CD4-positive, alpha-beta T cell treated with Interleukin-10 for 1 hour (primary cell): ENCODE measurements at regions not wholly inside any gene's neighbourhood (a gene's known extent, or its start where the extent isn't known, plus 50 kb on each side); places are given as distances from the start of the nearest gene placed in this dataset.
"Not testable (repeated sequence)": the region's sequence is repeated elsewhere in the genome, so short reads cannot be mapped to it uniquely, and the experiment has no call there.

Source experiments
- DNase-seq: peaks from one replicate; pipeline ENCODE4 v3.0.0-alpha.2; 2020

- DNase-seq, result no peak
Observed at GRCh38 chr7:86592185-86592584, 51.5 kb upstream of the GRM3 start.

DNA sequence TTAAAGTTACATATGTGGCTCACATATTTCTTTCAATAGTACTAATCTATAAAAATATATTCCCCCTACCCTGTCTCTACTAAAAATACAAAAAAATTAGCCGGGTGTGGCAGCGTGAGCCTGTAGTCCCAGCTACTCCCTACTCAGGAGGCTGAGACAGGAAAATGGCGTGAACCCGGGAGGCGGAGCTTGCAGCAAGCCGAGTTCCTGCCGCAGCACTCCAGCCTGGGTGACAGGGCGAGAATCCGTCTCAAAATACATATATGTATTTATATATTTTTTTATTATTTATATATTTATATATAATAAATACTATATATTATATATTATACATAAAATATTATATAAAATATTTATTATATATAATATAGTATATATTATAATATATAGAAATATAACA is 69.7 kb upstream of the GRM3 start:
- no peak for DNase-seq

DNA sequence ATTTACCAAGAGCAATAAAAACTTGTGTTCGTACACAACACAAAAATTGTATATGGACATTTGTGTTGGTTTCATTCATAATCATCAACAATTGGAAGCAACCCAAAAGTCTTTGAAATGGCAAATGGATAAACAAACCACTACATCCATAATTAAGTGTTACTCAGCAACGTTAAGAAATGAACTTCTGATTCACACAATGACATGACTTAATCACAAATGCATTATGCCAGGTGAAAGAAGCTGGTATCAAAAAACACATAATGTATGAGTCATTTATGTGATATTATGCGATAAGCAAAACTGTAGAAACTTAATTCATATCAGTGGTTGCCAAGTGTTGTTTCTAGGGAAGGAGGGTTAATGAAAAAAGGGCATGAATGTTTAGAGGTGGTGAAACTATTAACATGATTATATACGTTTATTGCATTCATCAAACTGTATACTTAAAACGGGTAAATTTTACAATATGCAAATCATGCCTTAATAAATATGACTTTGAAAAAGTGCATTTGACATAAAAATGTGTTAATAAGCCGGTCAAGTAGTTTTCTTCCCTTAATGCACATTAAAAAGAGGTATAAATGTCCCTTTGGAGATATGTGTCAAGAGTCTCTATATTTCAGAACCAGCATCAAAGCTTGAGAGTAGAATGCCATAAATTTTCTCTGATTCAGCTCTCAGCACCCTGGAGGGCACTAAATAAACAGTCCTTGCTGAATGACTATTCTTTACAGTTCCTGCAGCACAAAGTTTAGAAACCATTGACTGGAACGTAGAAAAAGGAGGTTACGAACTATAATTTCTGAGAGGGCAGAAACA is 84.8 kb upstream of the GRM3 start:
- no peak for DNase-seq

DNA sequence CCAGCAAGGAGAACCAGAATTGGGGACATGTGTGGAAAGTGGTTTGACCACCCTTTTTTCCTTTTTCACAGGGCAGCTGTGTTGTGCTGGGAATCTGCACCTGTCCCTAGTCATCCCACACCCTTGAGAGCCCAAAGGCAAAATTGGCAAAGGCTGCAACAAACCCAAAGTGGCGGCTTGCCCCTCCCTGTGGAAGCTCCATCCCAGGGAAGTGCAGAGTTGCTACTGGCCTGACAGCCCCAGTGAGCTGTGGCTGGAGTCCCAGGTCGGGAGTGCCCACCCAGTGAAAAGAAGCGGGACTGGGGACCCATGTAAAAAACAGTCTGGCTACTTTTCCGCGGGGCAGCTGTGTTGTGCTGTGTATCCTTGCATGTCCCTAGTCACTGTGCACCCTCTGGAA is 109.1 kb upstream of the GRM3 start:
- no peak for DNase-seq

DNA sequence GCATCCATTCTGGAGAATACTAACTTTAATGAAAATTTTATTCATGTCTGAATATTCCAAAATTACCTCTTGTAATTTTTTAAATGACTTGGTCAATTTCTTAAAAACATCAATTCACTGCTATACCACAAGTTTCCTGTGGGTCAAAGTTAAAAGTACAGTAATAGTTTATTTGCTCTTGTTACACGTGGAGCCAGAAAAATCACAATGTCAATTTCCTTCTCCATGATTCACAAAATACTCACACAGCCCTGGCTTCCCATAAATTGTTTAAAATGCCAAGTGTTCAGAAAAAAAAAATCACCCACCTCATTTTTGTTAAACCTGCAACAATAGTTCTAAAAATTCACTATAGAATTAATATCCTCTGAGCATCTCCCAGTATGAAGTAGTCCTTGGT is 139.5 kb upstream of the GRM3 start:
- no peak for DNase-seq

DNA sequence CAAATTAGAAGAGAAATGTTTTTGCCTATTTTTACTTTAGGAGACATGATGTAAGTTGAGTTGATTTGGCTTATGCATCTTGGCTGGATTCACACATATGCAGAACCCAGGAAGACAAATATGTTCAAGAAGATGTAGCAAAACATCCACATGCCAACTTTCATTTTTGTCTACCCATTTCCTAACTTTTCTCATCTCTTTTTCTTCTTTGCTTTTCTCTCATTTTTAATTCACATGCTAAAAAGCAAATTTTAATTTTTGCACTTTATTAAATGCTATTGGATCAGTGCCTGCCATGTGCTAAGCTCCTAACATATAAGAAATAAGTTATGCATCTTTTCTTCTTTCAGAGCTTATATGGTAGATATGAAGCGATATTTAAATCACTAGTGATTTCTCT is 143.7 kb upstream of the GRM3 start:
- DNase-seq, result no peak

DNA sequence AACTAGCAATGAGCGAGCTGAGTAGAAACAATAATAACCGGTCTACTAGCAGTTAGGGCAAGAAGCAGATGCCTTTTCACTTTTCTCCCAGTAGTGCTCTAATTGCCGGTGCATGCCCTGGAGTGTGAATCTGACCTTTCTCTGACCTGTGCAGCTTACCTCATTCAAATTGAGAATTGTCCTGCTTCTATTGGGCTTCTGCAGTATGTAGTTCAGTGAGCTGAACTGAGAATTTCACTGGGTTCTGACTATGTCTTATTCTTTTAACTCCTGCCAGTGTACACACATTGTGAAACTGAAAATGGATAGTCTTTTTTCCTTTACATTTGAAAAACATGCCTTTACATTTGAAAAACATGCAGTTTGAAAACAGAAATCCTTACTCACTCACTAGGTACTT is 157.9 kb upstream of the GRM3 start:
- no peak for DNase-seq

DNA sequence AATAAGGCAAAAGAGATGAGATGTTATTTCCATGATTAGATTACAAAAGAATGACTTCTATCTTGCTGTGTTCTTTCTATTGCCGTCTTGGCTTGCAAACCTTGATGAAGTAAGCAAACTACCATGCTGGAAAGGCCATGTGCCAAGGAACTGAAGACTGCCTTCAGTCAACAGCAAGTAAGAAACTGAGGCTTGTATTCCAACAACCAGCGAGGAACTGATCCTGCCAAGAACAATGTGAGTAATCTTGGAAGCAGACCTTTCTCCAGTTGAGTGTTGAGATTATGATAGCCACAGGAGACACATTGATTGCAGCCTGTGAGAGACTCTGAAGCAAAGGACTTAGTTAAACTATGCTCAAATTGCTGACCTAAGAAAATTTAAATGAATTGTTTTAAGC is 164.6 kb upstream of the GRM3 start:
- no peak for DNase-seq

- no peak for DNase-seq
Observed at GRCh38 chr7:86477343-86477935, 166.3 kb upstream of the GRM3 start.

- DNase-seq, result no peak
Observed at GRCh38 chr7:86470763-86471162, 172.9 kb upstream of the GRM3 start.

GRCh38 chr7:86469680-86470295 is 173.9 kb upstream of the GRM3 start:
- DNase-seq, result peak; percentile 15

DNA sequence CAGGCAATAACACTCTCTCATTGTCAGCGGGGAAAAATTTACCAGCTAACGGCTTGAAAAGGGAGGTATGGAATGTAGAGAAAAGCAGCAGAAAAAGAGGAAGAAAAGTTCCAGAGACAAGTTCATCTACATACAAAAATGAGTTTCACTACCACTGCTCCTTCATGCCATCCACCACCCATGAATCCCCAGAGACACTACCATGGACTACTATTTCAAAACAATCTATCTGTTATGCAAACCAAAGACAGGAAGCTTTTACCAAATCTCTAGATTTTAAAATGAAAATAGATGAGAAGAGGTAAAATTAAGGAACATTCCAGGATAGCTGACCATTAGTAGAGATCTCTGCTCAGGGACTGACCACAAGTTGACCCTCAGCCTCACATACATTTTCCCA is 189.0 kb upstream of the GRM3 start:
- DNase-seq, result no peak

DNA sequence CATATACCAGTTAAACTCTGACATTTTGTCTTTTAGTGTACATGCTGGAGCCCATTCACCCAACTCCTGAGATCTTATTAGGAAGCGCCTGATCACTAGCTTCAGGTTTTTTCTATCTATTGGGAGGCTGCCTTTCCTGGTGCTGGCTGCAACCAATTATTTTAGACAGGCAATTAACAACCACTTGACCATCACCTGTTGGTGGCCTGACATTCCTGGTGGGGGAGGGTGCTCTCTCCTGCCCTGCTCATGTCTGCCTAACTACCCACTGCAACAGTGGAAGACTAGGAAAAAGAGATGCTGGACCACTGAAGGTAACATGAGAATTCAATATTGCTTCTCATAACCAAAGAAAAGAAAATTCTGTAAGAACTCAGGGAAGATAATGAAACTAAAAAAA is 190.3 kb upstream of the GRM3 start:
- no peak for DNase-seq

GRCh38 chr7:86448856-86449255 is 194.9 kb upstream of the GRM3 start:
- DNase-seq, result no peak

DNA sequence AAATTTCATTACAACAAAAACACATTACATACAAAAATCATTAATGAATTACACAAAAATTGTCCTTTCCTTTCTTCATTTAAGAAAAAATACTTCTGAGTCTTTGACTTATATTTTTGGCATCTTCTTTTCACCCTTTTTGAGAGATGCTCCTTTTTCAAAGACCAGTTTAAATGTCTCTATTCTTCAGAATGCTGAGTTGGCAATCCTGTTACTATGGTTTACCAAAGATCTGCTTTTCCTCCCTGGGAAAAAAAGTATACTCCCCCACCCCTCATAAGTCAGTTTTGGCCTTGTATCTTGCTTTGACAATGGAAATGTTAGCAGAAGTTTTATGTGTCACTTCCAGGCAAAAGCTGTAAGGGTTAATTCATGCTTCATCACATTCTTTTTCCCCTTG is 198.4 kb upstream of the GRM3 start:
- DNase-seq, result no peak

DNA sequence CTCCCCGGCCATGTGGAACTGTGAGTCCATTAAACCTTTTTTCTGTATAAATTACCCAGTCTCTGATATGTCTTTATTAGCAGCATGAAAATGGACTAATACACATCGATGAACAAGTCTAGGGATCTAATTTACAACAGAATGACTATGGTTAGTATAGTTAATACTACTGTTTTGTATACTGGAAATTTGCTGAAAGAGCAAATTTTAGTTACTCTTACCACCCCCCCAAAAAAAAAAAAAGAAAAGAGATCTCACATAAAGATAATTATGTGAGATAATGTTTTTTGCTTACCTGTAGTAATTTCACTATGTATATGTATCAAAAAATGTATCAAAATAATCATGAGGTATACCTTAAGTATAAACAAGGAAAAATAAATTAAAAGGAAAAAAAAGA is 199.5 kb upstream of the GRM3 start:
- no peak for DNase-seq

GRCh38 chr7:86440420-86440819 is 203.3 kb upstream of the GRM3 start:
- DNase-seq, result not testable (repeated sequence)

DNA sequence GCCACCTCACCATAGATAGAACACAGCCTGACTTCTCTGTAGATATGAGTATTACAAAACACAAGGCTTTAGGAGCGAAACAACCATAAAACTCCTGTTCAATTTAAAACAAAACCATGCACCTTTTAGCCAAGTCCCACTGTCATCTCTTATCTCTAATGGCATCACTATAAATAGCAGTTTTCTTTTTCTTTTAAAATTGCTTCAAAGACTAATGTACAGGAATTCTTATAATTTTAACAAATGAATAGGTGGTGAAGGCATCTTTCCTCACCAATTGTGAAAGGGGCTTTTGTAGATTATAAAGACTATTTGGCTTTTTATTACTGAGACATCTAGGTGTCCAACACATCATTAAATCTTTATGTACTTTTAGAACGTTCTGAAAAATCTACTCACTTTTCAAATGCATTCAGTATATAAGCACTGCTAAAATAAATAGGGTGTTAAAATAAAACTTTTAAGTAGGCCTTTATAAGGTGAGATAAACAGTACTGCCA is 205.7 kb upstream of the GRM3 start:
- no peak for DNase-seq

DNA sequence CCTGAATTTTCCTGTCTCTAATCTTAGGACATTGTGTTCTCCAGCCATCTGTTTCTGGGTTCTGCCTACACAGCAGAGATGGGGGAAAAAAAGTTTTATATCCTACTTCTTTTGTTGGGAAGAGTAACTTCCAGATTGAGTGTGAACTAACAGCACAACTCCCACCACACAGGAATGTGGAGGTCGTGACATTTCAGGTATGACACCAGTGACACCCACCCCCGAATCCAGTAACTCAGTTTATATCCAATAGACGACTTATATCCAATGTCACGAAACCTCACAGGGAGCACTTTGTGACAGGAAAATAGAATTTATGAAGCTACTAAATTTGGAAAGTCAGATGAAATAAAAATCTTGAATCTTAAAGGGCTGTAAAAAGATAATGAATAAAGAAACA is 211.9 kb upstream of the GRM3 start:
- no peak for DNase-seq

- no peak for DNase-seq
Observed at GRCh38 chr7:86411814-86412213, 231.9 kb upstream of the GRM3 start.

GRCh38 chr7:86407291-86407690 is 236.4 kb upstream of the GRM3 start:
- no peak for DNase-seq

DNA sequence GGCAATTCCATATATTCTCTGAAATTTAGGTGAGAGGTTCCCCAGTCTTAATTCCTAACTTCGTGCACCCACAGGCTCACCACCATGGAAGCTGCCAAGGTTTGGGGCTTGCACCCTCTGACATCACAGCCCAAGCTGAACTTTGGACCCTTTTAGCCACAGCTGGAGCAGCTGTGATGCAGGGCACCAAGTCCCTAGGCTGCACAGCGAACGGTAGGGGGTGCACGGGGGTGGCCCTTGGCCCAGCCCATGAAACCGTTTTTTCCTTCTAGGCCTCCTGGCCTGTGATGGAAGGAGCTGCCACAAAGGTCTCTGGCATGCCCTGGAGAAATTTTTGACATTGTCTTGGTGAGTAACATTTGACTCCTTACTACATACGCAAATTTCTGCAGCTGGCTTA is 251.9 kb upstream of the GRM3 start:
- no peak for DNase-seq

DNA sequence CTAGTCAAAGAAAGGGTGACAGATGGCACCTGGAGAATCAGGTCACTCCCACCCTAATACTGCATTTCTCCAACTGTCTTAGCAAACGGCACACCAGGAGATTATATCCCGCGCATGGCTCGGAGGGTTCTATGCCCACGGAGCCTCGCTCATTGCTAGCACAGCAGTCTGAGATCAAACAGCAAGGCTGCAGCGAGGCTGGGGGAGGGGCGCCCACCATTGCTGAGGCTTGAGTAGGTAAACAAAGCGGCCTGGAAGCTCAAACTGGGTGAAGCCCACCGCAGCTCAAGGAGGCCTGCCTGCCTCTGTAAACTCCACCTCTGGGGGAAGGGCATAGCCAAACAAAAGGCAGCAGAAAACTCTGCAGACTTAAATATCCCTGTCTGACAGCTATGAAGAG is 268.1 kb upstream of the GRM3 start:
- not testable (repeated sequence) for DNase-seq

GRCh38 chr7:86372262-86372661 is 271.4 kb upstream of the GRM3 start:
- no peak for DNase-seq
